ENCODE measurements at regions not wholly inside any gene's neighbourhood (a gene's known extent, or its start where the extent isn't known, plus 50 kb on each side); places are given as distances from the start of the nearest gene placed in this dataset.
"Not testable (repeated sequence)": the region's sequence is repeated elsewhere in the genome, so short reads cannot be mapped to it uniquely, and the experiment has no call there.

- dilution Hi-C loops (cut with MboI; ENCODE audit: extremely low pct_ligation_motif_present, low sequenced_read_pairs), result no loop called here
- Histone ChIP-seq H3K79me2 (ENCODE audit: control insufficient read depth, insufficient read depth, low read length) (no peaks in the 10 kb centered on the region), H3K27me3 (ENCODE audit: control insufficient read depth, extremely low read depth, insufficient read depth, low read length) (no peaks in the 10 kb centered on the region), H3K4me2 (ENCODE audit: control insufficient read depth, extremely low read depth, insufficient read depth, low read depth, low read length) (no peak overlapping the region), H2AFZ (ENCODE audit: control insufficient read depth, low read length) (no peak overlapping the region), H3K4me3 (ENCODE audit: control insufficient read depth in 2 of 3, extremely low read depth in 1 of 3, insufficient read depth in 2 of 3, low read depth in 1 of 3, low read length in 3 of 3) (no peak overlapping the region), H3K4me1 (ENCODE audit: control insufficient read depth, extremely low read depth, insufficient read depth, low read length) (peaks cover 12% of the 10 kb centered on the region), H3K36me3 (ENCODE audit: control insufficient read depth in 2 of 2, extremely low read depth in 1 of 2, insufficient read depth in 2 of 2, low read length in 2 of 2) (no peaks in the 10 kb centered on the region), H3K9me1 (ENCODE audit: control insufficient read depth, extremely low read depth, insufficient read depth, low read length) (no peaks in the 10 kb centered on the region), H3K27ac (ENCODE audit: control insufficient read depth, insufficient read depth, low read length) (no peak overlapping the region), H3K9me3 (ENCODE audit: control insufficient read depth, low read depth, low read length) (peaks cover 1% of the 10 kb centered on the region), H3K9ac (ENCODE audit: control insufficient read depth, extremely low read depth, insufficient read depth, low read length) (no peak overlapping the region), H4K20me1 (ENCODE audit: control insufficient read depth, extremely low read depth, insufficient read depth, low read length) (no peaks in the 10 kb centered on the region)
- FAIRE-seq (no peak), DNase-seq (ENCODE audit: low read depth, low spot score) (no peak)
- TF ChIP-seq CTCF (optimal IDR thresholded peaks at IDR 0.05 in 1 of 3, IDR thresholded peaks at IDR 0.05 in 1 of 3, conservative IDR thresholded peaks at IDR 0.05 in 1 of 3; ENCODE audit: extremely low read depth in 1 of 3, insufficient read depth in 2 of 3, low read length in 3 of 3), result no peak
- no peak for TF ChIP-seq EZH2 (IDR thresholded peaks at IDR 0.05; ENCODE audit: low read length)
Observed at GRCh38 chr17:70290770-70291169, 121.4 kb downstream of the KCNJ2 start.

GRCh38 chr17:70292366-70292765, 123.0 kb downstream of the KCNJ2 start:
- DNase-seq (ENCODE audit: low read depth, low spot score) (no peak), FAIRE-seq (no peak)
- Histone ChIP-seq H3K79me2 (ENCODE audit: control insufficient read depth, insufficient read depth, low read length) (no peaks in the 10 kb centered on the region), H3K9me3 (ENCODE audit: control insufficient read depth, low read depth, low read length) (peaks cover 1% of the 10 kb centered on the region), H4K20me1 (ENCODE audit: control insufficient read depth, extremely low read depth, insufficient read depth, low read length) (no peaks in the 10 kb centered on the region), H3K27ac (ENCODE audit: control insufficient read depth, insufficient read depth, low read length) (no peak overlapping the region), H2AFZ (ENCODE audit: control insufficient read depth, low read length) (no peak overlapping the region), H3K36me3 (ENCODE audit: control insufficient read depth in 2 of 2, extremely low read depth in 1 of 2, insufficient read depth in 2 of 2, low read length in 2 of 2) (no peaks in the 10 kb centered on the region), H3K9ac (ENCODE audit: control insufficient read depth, extremely low read depth, insufficient read depth, low read length) (no peak overlapping the region), H3K27me3 (ENCODE audit: control insufficient read depth, extremely low read depth, insufficient read depth, low read length) (no peaks in the 10 kb centered on the region), H3K4me2 (ENCODE audit: control insufficient read depth, extremely low read depth, insufficient read depth, low read depth, low read length) (no peak overlapping the region), H3K4me1 (ENCODE audit: control insufficient read depth, extremely low read depth, insufficient read depth, low read length) (peaks cover 12% of the 10 kb centered on the region), H3K9me1 (ENCODE audit: control insufficient read depth, extremely low read depth, insufficient read depth, low read length) (no peaks in the 10 kb centered on the region), H3K4me3 (ENCODE audit: control insufficient read depth in 2 of 3, extremely low read depth in 1 of 3, insufficient read depth in 2 of 3, low read depth in 1 of 3, low read length in 3 of 3) (no peak overlapping the region)
- dilution Hi-C loops (cut with MboI; ENCODE audit: extremely low pct_ligation_motif_present, low sequenced_read_pairs), result no loop called here
- TF ChIP-seq CTCF (optimal IDR thresholded peaks at IDR 0.05 in 1 of 3, IDR thresholded peaks at IDR 0.05 in 1 of 3, conservative IDR thresholded peaks at IDR 0.05 in 1 of 3; ENCODE audit: extremely low read depth in 1 of 3, insufficient read depth in 2 of 3, low read length in 3 of 3), result no peak
- no peak for TF ChIP-seq EZH2 (IDR thresholded peaks at IDR 0.05; ENCODE audit: low read length)

- H3K27me3 ChIP-seq (ENCODE audit: control insufficient read depth, extremely low read depth, insufficient read depth, low read length); H3K9me3 ChIP-seq (ENCODE audit: control insufficient read depth, low read depth, low read length); H3K4me3 ChIP-seq (ENCODE audit: control insufficient read depth in 2 of 3, extremely low read depth in 1 of 3, insufficient read depth in 2 of 3, low read depth in 1 of 3, low read length in 3 of 3); H3K27ac ChIP-seq (ENCODE audit: control insufficient read depth, insufficient read depth, low read length); H3K36me3 ChIP-seq (ENCODE audit: control insufficient read depth in 2 of 2, extremely low read depth in 1 of 2, insufficient read depth in 2 of 2, low read length in 2 of 2); H3K4me2 ChIP-seq (ENCODE audit: control insufficient read depth, extremely low read depth, insufficient read depth, low read depth, low read length); H3K79me2 ChIP-seq (ENCODE audit: control insufficient read depth, insufficient read depth, low read length); dilution Hi-C loops (cut with MboI; ENCODE audit: extremely low pct_ligation_motif_present, low sequenced_read_pairs); H4K20me1 ChIP-seq (ENCODE audit: control insufficient read depth, extremely low read depth, insufficient read depth, low read length); H2AFZ ChIP-seq (ENCODE audit: control insufficient read depth, low read length); H3K9me1 ChIP-seq (ENCODE audit: control insufficient read depth, extremely low read depth, insufficient read depth, low read length); H3K4me1 ChIP-seq (ENCODE audit: control insufficient read depth, extremely low read depth, insufficient read depth, low read length); H3K9ac ChIP-seq (ENCODE audit: control insufficient read depth, extremely low read depth, insufficient read depth, low read length): not testable (repeated sequence)
- DNase-seq (ENCODE audit: low read depth, low spot score) (peak; percentile 40), FAIRE-seq (peak; percentile 51)
Observed at GRCh38 chr17:70293564-70294310, 124.4 kb downstream of the KCNJ2 start.

All from keratinocyte (primary cell).